ENCODE measurements at regions not wholly inside any gene's neighbourhood (a gene's known extent, or its start where the extent isn't known, plus 50 kb on each side); places are given as distances from the start of the nearest gene placed in this dataset.

- peak overlapping the region; percentile 91 for H3K4me3 Mint-ChIP-seq
- no peaks in the 10 kb centered on the region for H3K27me3 Mint-ChIP-seq
- H3K9me3 Mint-ChIP-seq: peaks cover 5% of the 10 kb centered on the region
- peak overlapping the region; percentile 98 for H3K27ac Mint-ChIP-seq
- peak; percentile 12 for DNase-seq
- H3K4me1 Mint-ChIP-seq: peaks cover 85% of the 10 kb centered on the region
- ChIA-PET CTCF (interaction anchor here (0.9 to 3.4 kb wide), 12 partner anchors 10 to 162 kb away, joined by 3 to 19 read pairs (median 4); no protein-coding TSS in a partner anchor), POLR2A (no interaction called here)
- peaks cover 17% of the 10 kb centered on the region for H3K36me3 Mint-ChIP-seq (ENCODE audit: low read depth)
Observed at GRCh38 chr3:56916716-56917360, 115.1 kb upstream of the ARHGEF3 start.

DNA sequence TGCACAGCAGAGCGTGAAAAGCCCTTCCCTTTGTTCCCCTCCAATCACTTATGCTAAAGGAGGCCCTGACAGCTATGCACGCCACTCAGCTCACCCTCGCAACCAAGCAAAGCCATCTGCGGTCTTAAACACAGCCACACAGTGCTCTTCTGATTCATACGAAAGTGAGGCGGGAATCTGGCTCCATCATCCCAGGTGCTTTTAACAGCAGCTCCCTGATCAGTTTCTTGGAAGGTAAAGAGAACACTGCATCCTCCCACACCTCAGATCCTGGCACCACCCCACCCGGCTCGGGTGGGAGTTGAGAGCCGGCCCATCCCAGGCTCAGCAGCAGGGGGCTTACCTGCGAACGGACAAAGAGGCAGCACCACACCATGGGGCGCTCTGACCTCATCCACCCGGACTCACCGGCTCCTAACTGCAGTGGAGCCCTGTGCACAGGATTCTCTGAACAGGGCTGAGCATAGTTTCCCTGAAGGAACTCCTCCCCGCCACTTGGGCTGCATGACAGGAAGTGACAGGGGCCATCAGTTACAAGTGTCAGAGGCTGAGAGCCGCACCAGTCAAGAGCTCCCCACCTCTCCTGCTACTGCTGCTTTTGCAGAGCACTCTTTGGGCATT, 114.3 kb upstream of the ARHGEF3 start:
- POLR2A ChIA-PET: no interaction called here
- Mint-ChIP-seq H3K4me3 (peak overlapping the region; percentile 91), H3K27me3 (no peaks in the 10 kb centered on the region), H3K9me3 (peaks cover 5% of the 10 kb centered on the region), H3K27ac (peak overlapping the region; percentile 98), H3K4me1 (peaks cover 79% of the 10 kb centered on the region), H3K36me3 (ENCODE audit: low read depth) (peaks cover 20% of the 10 kb centered on the region)
- CTCF ChIA-PET: interaction anchor here (1.2 to 3.4 kb wide), 13 partner anchors 10 to 162 kb away, joined by 3 to 19 read pairs (median 4); no protein-coding TSS in a partner anchor
- DNase-seq: peak; percentile 87

- H3K4me3 Mint-ChIP-seq: peak overlapping the region; percentile 91
- peaks cover 32% of the 10 kb centered on the region for H3K36me3 Mint-ChIP-seq (ENCODE audit: low read depth)
- ChIA-PET CTCF (interaction anchor here (1.3 to 3.4 kb wide), 5 partner anchors 8 to 115 kb away, joined by 3 to 19 read pairs (median 6); no protein-coding TSS in a partner anchor), POLR2A (no interaction called here)
- peak; percentile 18 for DNase-seq
- peaks cover 75% of the 10 kb centered on the region for H3K4me1 Mint-ChIP-seq
- H3K27me3 Mint-ChIP-seq: no peaks in the 10 kb centered on the region
- peaks cover 5% of the 10 kb centered on the region for H3K9me3 Mint-ChIP-seq
- peak overlapping the region; percentile 98 for H3K27ac Mint-ChIP-seq
Observed at GRCh38 chr3:56914646-56915045, 112.9 kb upstream of the ARHGEF3 start.

DNA sequence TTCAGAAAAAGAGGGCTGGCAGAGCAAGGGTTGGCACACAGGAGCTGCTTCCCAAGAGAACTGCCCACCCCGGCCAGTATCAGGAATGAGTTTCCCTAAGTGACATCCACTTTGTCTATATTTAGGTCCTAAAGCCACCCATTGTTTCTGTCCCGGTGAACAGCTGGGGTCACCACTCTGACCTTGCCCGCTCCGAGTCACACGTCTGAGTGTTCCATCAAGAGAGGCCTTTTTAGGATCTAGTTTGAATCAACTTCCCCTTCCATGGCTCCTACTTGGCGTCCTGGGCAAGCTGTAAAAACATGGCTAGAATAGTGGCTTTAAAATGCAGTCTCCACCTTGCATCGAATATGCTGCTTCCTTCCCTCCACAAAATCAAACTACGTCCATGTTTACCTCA, 109.6 kb upstream of the ARHGEF3 start:
- DNase-seq: no peak
- ChIA-PET POLR2A (interaction anchor here (0.6 kb wide), 2 partner anchors 42 to 161 kb away, joined by 3 to 4 read pairs; no protein-coding TSS in a partner anchor), CTCF (no interaction called here)
- Mint-ChIP-seq H3K4me3 (no peak overlapping the region), H3K36me3 (ENCODE audit: low read depth) (peaks cover 49% of the 10 kb centered on the region), H3K27me3 (no peaks in the 10 kb centered on the region), H3K4me1 (peaks cover 60% of the 10 kb centered on the region), H3K27ac (no peak overlapping the region), H3K9me3 (peaks cover 5% of the 10 kb centered on the region)

- Mint-ChIP-seq H3K27me3 (no peaks in the 10 kb centered on the region), H3K36me3 (ENCODE audit: low read depth) (peaks cover 48% of the 10 kb centered on the region), H3K4me1 (peaks cover 50% of the 10 kb centered on the region), H3K27ac (no peak overlapping the region), H3K4me3 (no peak overlapping the region), H3K9me3 (peaks cover 5% of the 10 kb centered on the region)
- no peak for DNase-seq
- ChIA-PET CTCF (no interaction called here), POLR2A (no interaction called here)
Observed at GRCh38 chr3:56909349-56909748, 107.6 kb upstream of the ARHGEF3 start.

DNA sequence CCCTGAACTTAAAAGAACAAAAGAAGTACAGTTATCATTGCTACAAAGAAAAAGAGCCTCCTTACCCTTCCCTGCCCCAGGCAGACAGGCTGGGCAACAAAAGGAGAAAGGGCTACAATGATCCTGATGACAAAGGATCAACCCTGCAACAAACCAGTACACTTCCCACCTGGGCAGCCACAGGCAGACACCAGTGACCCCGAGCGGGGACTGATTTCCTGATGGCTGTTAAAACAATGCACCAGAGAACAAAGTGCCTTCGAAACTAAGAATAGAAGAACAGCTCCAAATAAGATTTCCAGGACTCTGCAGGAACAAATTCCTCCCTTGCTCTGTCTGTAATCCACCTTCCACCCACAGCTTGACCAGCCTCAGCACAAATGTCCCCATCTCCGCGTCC, 106.3 kb upstream of the ARHGEF3 start:
- POLR2A ChIA-PET: no interaction called here
- CTCF ChIA-PET: interaction anchor here (1.0 kb wide), 1 partner anchor 26 kb away, joined by 3 read pairs; no protein-coding TSS in a partner anchor
- H3K27me3 Mint-ChIP-seq: no peaks in the 10 kb centered on the region
- DNase-seq: no peak
- H3K9me3 Mint-ChIP-seq: peaks cover 2% of the 10 kb centered on the region
- H3K36me3 Mint-ChIP-seq (ENCODE audit: low read depth): peaks cover 44% of the 10 kb centered on the region
- no peak overlapping the region for H3K4me3 Mint-ChIP-seq
- peaks cover 44% of the 10 kb centered on the region for H3K4me1 Mint-ChIP-seq
- H3K27ac Mint-ChIP-seq: no peak overlapping the region

- POLR2A ChIA-PET: no interaction called here
Observed at GRCh38 chr3:56904552-56905215, 102.9 kb upstream of the ARHGEF3 start.

GRCh38 chr3:56903231-56903782, 101.6 kb upstream of the ARHGEF3 start:
- Mint-ChIP-seq H3K27ac (no peak overlapping the region), H3K4me3 (no peak overlapping the region), H3K9me3 (peaks cover 2% of the 10 kb centered on the region), H3K4me1 (peaks cover 41% of the 10 kb centered on the region), H3K27me3 (no peaks in the 10 kb centered on the region), H3K36me3 (ENCODE audit: low read depth) (peaks cover 27% of the 10 kb centered on the region)
- CTCF ChIA-PET: interaction anchor here (0.8 to 3.2 kb wide), 5 partner anchors 10 to 84 kb away, joined by 3 to 19 read pairs (median 7); no protein-coding TSS in a partner anchor
- no peak for DNase-seq
- POLR2A ChIA-PET: no interaction called here

More at GRCh38 chr3:56904552-56905215, 102.9 kb upstream of the ARHGEF3 start:
- CTCF ChIA-PET: interaction anchor here (3.2 kb wide), 1 partner anchor 12 kb away, joined by 19 read pairs; no protein-coding TSS in a partner anchor
- H3K27ac Mint-ChIP-seq: no peak overlapping the region
- DNase-seq: no peak
- H3K4me3 Mint-ChIP-seq: no peak overlapping the region
- H3K36me3 Mint-ChIP-seq (ENCODE audit: low read depth): peaks cover 31% of the 10 kb centered on the region
- H3K27me3 Mint-ChIP-seq: no peaks in the 10 kb centered on the region
- H3K9me3 Mint-ChIP-seq: peaks cover 2% of the 10 kb centered on the region
- H3K4me1 Mint-ChIP-seq: peaks cover 50% of the 10 kb centered on the region

GRCh38 chr3:56902468-56903160, 100.9 kb upstream of the ARHGEF3 start:
- no peak overlapping the region for H3K4me3 Mint-ChIP-seq
- no peak for DNase-seq

DNA sequence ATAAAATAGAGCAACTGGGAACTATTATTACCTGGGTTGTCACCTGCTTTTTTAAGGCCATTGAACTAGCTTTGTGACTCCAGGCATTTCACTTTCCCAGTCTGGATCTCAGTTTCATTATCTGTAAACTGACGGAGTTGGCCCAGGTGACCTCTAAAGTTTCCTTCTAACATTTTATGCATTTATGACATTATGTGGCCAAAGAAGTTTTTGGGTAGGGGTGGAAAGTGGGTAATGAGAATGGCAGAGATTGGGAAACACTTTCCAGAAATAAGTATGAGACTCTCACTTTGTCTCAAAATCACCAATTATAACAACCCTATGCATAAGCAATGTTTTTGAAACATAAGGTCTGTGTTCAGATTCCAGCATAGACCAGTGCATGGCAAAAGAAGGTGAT, 99.1 kb upstream of the ARHGEF3 start:
- no peak overlapping the region for H3K27ac Mint-ChIP-seq
- CTCF ChIA-PET: no interaction called here
- no peaks in the 10 kb centered on the region for H3K27me3 Mint-ChIP-seq
- peaks cover 2% of the 10 kb centered on the region for H3K9me3 Mint-ChIP-seq
- peaks cover 44% of the 10 kb centered on the region for H3K4me1 Mint-ChIP-seq
- peaks cover 36% of the 10 kb centered on the region for H3K36me3 Mint-ChIP-seq (ENCODE audit: low read depth)
- DNase-seq: no peak
- POLR2A ChIA-PET: no interaction called here
- no peak overlapping the region for H3K4me3 Mint-ChIP-seq

More at GRCh38 chr3:56902468-56903160, 100.9 kb upstream of the ARHGEF3 start:
- Mint-ChIP-seq H3K27ac (peak overlapping the region; percentile 5), H3K9me3 (peaks cover 2% of the 10 kb centered on the region), H3K27me3 (no peaks in the 10 kb centered on the region), H3K4me1 (peaks cover 37% of the 10 kb centered on the region), H3K36me3 (ENCODE audit: low read depth) (peaks cover 21% of the 10 kb centered on the region)
- CTCF ChIA-PET: interaction anchor here (1.1 to 3.2 kb wide), 6 partner anchors 9 to 201 kb away, joined by 3 to 19 read pairs (median 6); no protein-coding TSS in a partner anchor
- POLR2A ChIA-PET: no interaction called here

- ChIA-PET POLR2A (no interaction called here), CTCF (no interaction called here)
- H3K27me3 Mint-ChIP-seq: no peaks in the 10 kb centered on the region
- peaks cover 49% of the 10 kb centered on the region for H3K4me1 Mint-ChIP-seq
- no peak overlapping the region for H3K27ac Mint-ChIP-seq
- no peak for DNase-seq
- peaks cover 38% of the 10 kb centered on the region for H3K36me3 Mint-ChIP-seq (ENCODE audit: low read depth)
- peaks cover 2% of the 10 kb centered on the region for H3K9me3 Mint-ChIP-seq
- H3K4me3 Mint-ChIP-seq: no peak overlapping the region
Observed at GRCh38 chr3:56899851-56900250, 98.1 kb upstream of the ARHGEF3 start.

GRCh38 chr3:56899078-56899477, 97.3 kb upstream of the ARHGEF3 start:
- H3K4me1 Mint-ChIP-seq: peaks cover 52% of the 10 kb centered on the region
- no peaks in the 10 kb centered on the region for H3K27me3 Mint-ChIP-seq
- H3K4me3 Mint-ChIP-seq: no peak overlapping the region
- H3K27ac Mint-ChIP-seq: no peak overlapping the region
- H3K9me3 Mint-ChIP-seq: peaks cover 2% of the 10 kb centered on the region
- H3K36me3 Mint-ChIP-seq (ENCODE audit: low read depth): peaks cover 41% of the 10 kb centered on the region
- CTCF ChIA-PET: interaction anchor here (1.4 kb wide), 1 partner anchor 15 kb away, joined by 6 read pairs; no protein-coding TSS in a partner anchor
- DNase-seq: no peak
- POLR2A ChIA-PET: no interaction called here
